PC-3 (cell line): ENCODE measurements at regions not wholly inside any gene's neighbourhood (a gene's known extent, or its start where the extent isn't known, plus 50 kb on each side); places are given as distances from the start of the nearest gene placed in this dataset.

Experiments used
- CTCF ChIP-seq: fragments of 300-600 bp; sonication (generic); conservative IDR thresholded peaks from 2 replicates; pipeline ENCODE4 v1.5.1; 2017; ENCODE audit warnings: antibody characterized with exemption, low read depth, mild to moderate bottlenecking, low read length
- EZH2phosphoT487 ChIP-seq: fragments of 300-600 bp; sonication (generic); IDR thresholded peaks from 2 replicates; pipeline ENCODE4 v1.6.1; 2018; ENCODE audit warnings: mild to moderate bottlenecking, antibody characterized with exemption, low read length, borderline replicate concordance

- no peak for TF ChIP-seq EZH2phosphoT487
- TF ChIP-seq CTCF, result no peak
Observed at GRCh38 chr4:187065396-187065795, 341.7 kb upstream of the FAT1 start.
